Activated T-cell treated with anti-CD3 and anti-CD28 coated beads, Interleukin-2, amount 50 U/mL, for 72 hours (primary cell): ENCODE measurements at regions not wholly inside any gene's neighbourhood (a gene's known extent, or its start where the extent isn't known, plus 50 kb on each side); places are given as distances from the start of the nearest gene placed in this dataset.

Experiments used
- ATAC-seq, 2 donors: fragments of 150-1000 bp; cut with Tn5 transposase; replicated peaks in 1 of 2; 2 replicates each; pipeline ENCODE4 v1.10.0; 2021; ENCODE audit warnings: moderate library complexity in 2 of 2, mild to moderate bottlenecking in 1 of 2
- DNase-seq, 2 donors: peaks; one replicate each; pipeline ENCODE4 v3.0.0; 2021 to 2022; ENCODE audit warnings: mixed read lengths in 1 of 2
- H3K27ac Mint-ChIP-seq: one replicate; pipeline ENCODE4 v1.8.0; 2022; ENCODE audit warnings: mild to moderate bottlenecking, moderate library complexity, mixed read lengths
- H3K27me3 Mint-ChIP-seq: one replicate; pipeline ENCODE4 v1.8.0; 2022; ENCODE audit warnings: low read depth, mixed read lengths
- H3K36me3 Mint-ChIP-seq, 2 donors: one replicate each; pipeline ENCODE4 v1.8.0; 2022; ENCODE audit warnings: mixed read lengths in 2 of 2, mild to moderate bottlenecking in 1 of 2; ENCODE audit not compliant: insufficient read depth in 2 of 2
- H3K4me1 Mint-ChIP-seq: one replicate; pipeline ENCODE4 v1.8.0; 2022; ENCODE audit warnings: low read depth, mixed read lengths
- H3K4me3 Mint-ChIP-seq, 2 donors: one replicate each; pipeline ENCODE4 v1.8.0; 2022; ENCODE audit warnings: mild to moderate bottlenecking in 2 of 2, mixed read lengths in 2 of 2, moderate library complexity in 2 of 2
- H3K9me3 Mint-ChIP-seq, 2 donors: one replicate each; pipeline ENCODE4 v1.8.0; 2022; ENCODE audit warnings: mixed read lengths in 2 of 2

GRCh38 chr18:24545651-24546050 is 85.2 kb downstream of the HRH4 start:
- H3K4me3 Mint-ChIP-seq: no peak overlapping the region
- no peaks in the 10 kb centered on the region for H3K9me3 Mint-ChIP-seq
- no peaks in the 10 kb centered on the region for H3K4me1 Mint-ChIP-seq
- no peaks in the 10 kb centered on the region for H3K36me3 Mint-ChIP-seq
- ATAC-seq: no peak
- no peak for DNase-seq
- no peak overlapping the region for H3K27ac Mint-ChIP-seq
- H3K27me3 Mint-ChIP-seq: peaks cover 5% of the 10 kb centered on the region

- peaks cover 5% of the 10 kb centered on the region for H3K27me3 Mint-ChIP-seq
- DNase-seq (no peak), ATAC-seq (no peak)
- H3K9me3 Mint-ChIP-seq: no peaks in the 10 kb centered on the region
- H3K36me3 Mint-ChIP-seq: no peaks in the 10 kb centered on the region
- no peak overlapping the region for H3K27ac Mint-ChIP-seq
- no peak overlapping the region for H3K4me3 Mint-ChIP-seq
- no peaks in the 10 kb centered on the region for H3K4me1 Mint-ChIP-seq
Measured at GRCh38 chr18:24546307-24546706, 85.9 kb downstream of the HRH4 start.

- Mint-ChIP-seq H3K27ac (no peak overlapping the region), H3K4me1 (no peaks in the 10 kb centered on the region), H3K27me3 (peaks cover 5% of the 10 kb centered on the region), H3K9me3 (no peaks in the 10 kb centered on the region), H3K4me3 (no peak overlapping the region), H3K36me3 (no peaks in the 10 kb centered on the region)
- no peak for ATAC-seq
- no peak for DNase-seq
Measured at GRCh38 chr18:24548583-24548982, 88.1 kb downstream of the HRH4 start.

GRCh38 chr18:24552218-24552617 is 91.8 kb downstream of the HRH4 start:
- H3K4me3 Mint-ChIP-seq: no peak overlapping the region
- ATAC-seq: no peak

GRCh38 chr18:24553571-24554285 is 93.3 kb downstream of the HRH4 start:
- Mint-ChIP-seq H3K9me3 (no peaks in the 10 kb centered on the region), H3K4me3 (no peak overlapping the region), H3K4me1 (no peaks in the 10 kb centered on the region), H3K27ac (no peak overlapping the region), H3K27me3 (peaks cover 12% of the 10 kb centered on the region), H3K36me3 (no peaks in the 10 kb centered on the region)
- ATAC-seq (no peak), DNase-seq (no peak)

More at GRCh38 chr18:24552218-24552617, 91.8 kb downstream of the HRH4 start:
- Mint-ChIP-seq H3K36me3 (no peaks in the 10 kb centered on the region), H3K27me3 (peaks cover 5% of the 10 kb centered on the region), H3K9me3 (no peaks in the 10 kb centered on the region), H3K4me1 (no peaks in the 10 kb centered on the region), H3K27ac (no peak overlapping the region)
- no peak for DNase-seq

- no peak for ATAC-seq
- DNase-seq: no peak
- no peaks in the 10 kb centered on the region for H3K9me3 Mint-ChIP-seq
- H3K4me3 Mint-ChIP-seq: no peak overlapping the region
- H3K4me1 Mint-ChIP-seq: no peaks in the 10 kb centered on the region
- no peak overlapping the region for H3K27ac Mint-ChIP-seq
- no peaks in the 10 kb centered on the region for H3K36me3 Mint-ChIP-seq
- H3K27me3 Mint-ChIP-seq: peaks cover 29% of the 10 kb centered on the region
Measured at GRCh38 chr18:24558403-24558802, 98.0 kb downstream of the HRH4 start.

GRCh38 chr18:24559526-24559925 is 99.1 kb downstream of the HRH4 start:
- H3K9me3 Mint-ChIP-seq: no peaks in the 10 kb centered on the region
- H3K4me1 Mint-ChIP-seq: no peaks in the 10 kb centered on the region
- H3K36me3 Mint-ChIP-seq: no peaks in the 10 kb centered on the region
- H3K27ac Mint-ChIP-seq: no peak overlapping the region
- no peak for DNase-seq
- no peak overlapping the region for H3K4me3 Mint-ChIP-seq
- peaks cover 29% of the 10 kb centered on the region for H3K27me3 Mint-ChIP-seq
- ATAC-seq: no peak

GRCh38 chr18:24560511-24560981 is 100.1 kb downstream of the HRH4 start:
- peaks cover 29% of the 10 kb centered on the region for H3K27me3 Mint-ChIP-seq
- no peaks in the 10 kb centered on the region for H3K36me3 Mint-ChIP-seq
- ATAC-seq (no peak), DNase-seq (no peak)
- no peak overlapping the region for H3K27ac Mint-ChIP-seq
- no peaks in the 10 kb centered on the region for H3K9me3 Mint-ChIP-seq
- H3K4me1 Mint-ChIP-seq: no peaks in the 10 kb centered on the region
- no peak overlapping the region for H3K4me3 Mint-ChIP-seq

GRCh38 chr18:24561369-24561965 is 101.0 kb downstream of the HRH4 start:
- Mint-ChIP-seq H3K36me3 (no peaks in the 10 kb centered on the region), H3K27ac (no peak overlapping the region), H3K27me3 (peaks cover 29% of the 10 kb centered on the region), H3K4me3 (no peak overlapping the region), H3K4me1 (no peaks in the 10 kb centered on the region), H3K9me3 (no peaks in the 10 kb centered on the region)
- DNase-seq (no peak), ATAC-seq (no peak)

- Mint-ChIP-seq H3K27ac (no peak overlapping the region), H3K4me1 (no peaks in the 10 kb centered on the region), H3K27me3 (peaks cover 5% of the 10 kb centered on the region), H3K9me3 (no peaks in the 10 kb centered on the region), H3K4me3 (no peak overlapping the region), H3K36me3 (no peaks in the 10 kb centered on the region)
- ATAC-seq (no peak), DNase-seq (no peak)
Measured at GRCh38 chr18:24567199-24567598, 106.8 kb downstream of the HRH4 start.

GRCh38 chr18:24570716-24571115 is 110.3 kb downstream of the HRH4 start:
- DNase-seq: no peak
- H3K36me3 Mint-ChIP-seq: peaks cover 1 to 2% of the 10 kb centered on the region in 2 donors
- no peak overlapping the region for H3K4me3 Mint-ChIP-seq
- H3K9me3 Mint-ChIP-seq: peaks cover 0 to 1% of the 10 kb centered on the region in 2 donors
- H3K4me1 Mint-ChIP-seq: no peaks in the 10 kb centered on the region
- no peak for ATAC-seq
- no peak overlapping the region for H3K27ac Mint-ChIP-seq
- H3K27me3 Mint-ChIP-seq: no peaks in the 10 kb centered on the region

GRCh38 chr18:24582771-24583170 is 122.3 kb downstream of the HRH4 start:
- no peaks in the 10 kb centered on the region for H3K36me3 Mint-ChIP-seq
- no peak for DNase-seq
- no peaks in the 10 kb centered on the region for H3K9me3 Mint-ChIP-seq
- no peak for ATAC-seq
- no peak overlapping the region for H3K4me3 Mint-ChIP-seq
- no peaks in the 10 kb centered on the region for H3K4me1 Mint-ChIP-seq
- peaks cover 36% of the 10 kb centered on the region for H3K27me3 Mint-ChIP-seq
- H3K27ac Mint-ChIP-seq: no peak overlapping the region

GRCh38 chr18:24584205-24584604 is 123.8 kb downstream of the HRH4 start:
- no peaks in the 10 kb centered on the region for H3K9me3 Mint-ChIP-seq
- no peaks in the 10 kb centered on the region for H3K36me3 Mint-ChIP-seq
- no peak for DNase-seq
- ATAC-seq: no peak
- peaks cover 31% of the 10 kb centered on the region for H3K27me3 Mint-ChIP-seq
- H3K4me3 Mint-ChIP-seq: no peak overlapping the region
- no peaks in the 10 kb centered on the region for H3K4me1 Mint-ChIP-seq
- no peak overlapping the region for H3K27ac Mint-ChIP-seq

GRCh38 chr18:24584813-24585212 is 124.4 kb downstream of the HRH4 start:
- Mint-ChIP-seq H3K27me3 (peaks cover 31% of the 10 kb centered on the region), H3K4me1 (no peaks in the 10 kb centered on the region), H3K36me3 (no peaks in the 10 kb centered on the region), H3K9me3 (peaks cover 0 to 1% of the 10 kb centered on the region in 2 donors), H3K4me3 (no peak overlapping the region), H3K27ac (no peak overlapping the region)
- DNase-seq (no peak), ATAC-seq (no peak)
